ENCODE measurements at regions not wholly inside any gene's neighbourhood (a gene's known extent, or its start where the extent isn't known, plus 50 kb on each side); places are given as distances from the start of the nearest gene placed in this dataset.

- peaks cover 0 to 11% (median 2%) of the 10 kb centered on the region in 7 donors for H3K9me3 Mint-ChIP-seq
- no peak overlapping the region for H3K4me2 ChIP-seq (replicated peaks; ENCODE audit: extremely low read depth, low read length, poor library complexity, severe bottlenecking)
- no peak for TF ChIP-seq CTCF (IDR thresholded peaks at IDR 0.05)
- H3K27ac Mint-ChIP-seq = no peak overlapping the region
- DNase-seq = no peak
- no peaks in the 10 kb centered on the region for H3K4me1 ChIP-seq (ENCODE audit: control insufficient read depth in 1 of 2, insufficient read depth in 2 of 2, low read length in 2 of 2)
- H2AFZ ChIP-seq (ENCODE audit: insufficient read depth, low read depth, low read length, poor library complexity, severe bottlenecking) = no peak overlapping the region
- H3K36me3 Mint-ChIP-seq = no peaks in the 10 kb centered on the region
- H3K36me3 ChIP-seq (replicated peaks in 1 of 2; ENCODE audit: control insufficient read depth in 1 of 2, insufficient read depth in 2 of 2, low read length in 2 of 2) = no peaks in the 10 kb centered on the region
- no CpG with 5 or more reads among the region's 3 CpGs for WGBS (ENCODE audit: insufficient coverage)
- peaks cover 0 to 2% (median 0%) of the 10 kb centered on the region in 3 donors for H3K27me3 Mint-ChIP-seq (ENCODE audit: low read depth in 3 of 3)
- no peaks in the 10 kb centered on the region for H3K4me1 Mint-ChIP-seq
- no peak overlapping the region for H3K27ac ChIP-seq (ENCODE audit: low read depth in 1 of 2, low read length in 2 of 2)
- intact Hi-C loops (cut with micrococcal nuclease) = no loop called here
- H3K4me3 Mint-ChIP-seq = no peak overlapping the region
- H3K9ac ChIP-seq (ENCODE audit: insufficient read depth, low read length, poor library complexity, severe bottlenecking) = no peak overlapping the region
- H4K20me1 ChIP-seq (ENCODE audit: insufficient read depth, low read length) = no peaks in the 10 kb centered on the region
- no peaks in the 10 kb centered on the region for H3K27me3 ChIP-seq (ENCODE audit: control insufficient read depth in 2 of 2, insufficient read depth in 2 of 2, low read length in 2 of 2)
- peaks cover under 1 to 7% of the 10 kb centered on the region in 2 donors for H3K9me3 ChIP-seq (replicated peaks in 1 of 2; ENCODE audit: control insufficient read depth in 1 of 2, insufficient read depth in 1 of 2, low read length in 2 of 2)
- no peaks in the 10 kb centered on the region for H3K79me2 ChIP-seq (ENCODE audit: insufficient read depth, low read length)
- H3K4me3 ChIP-seq (replicated peaks in 1 of 3; ENCODE audit: low read depth in 2 of 3, low read length in 3 of 3) = no peak overlapping the region
These were observed 643.6 kb upstream of the FAM98A start for GRCh38 chr2:34242763-34243123.

DNA sequence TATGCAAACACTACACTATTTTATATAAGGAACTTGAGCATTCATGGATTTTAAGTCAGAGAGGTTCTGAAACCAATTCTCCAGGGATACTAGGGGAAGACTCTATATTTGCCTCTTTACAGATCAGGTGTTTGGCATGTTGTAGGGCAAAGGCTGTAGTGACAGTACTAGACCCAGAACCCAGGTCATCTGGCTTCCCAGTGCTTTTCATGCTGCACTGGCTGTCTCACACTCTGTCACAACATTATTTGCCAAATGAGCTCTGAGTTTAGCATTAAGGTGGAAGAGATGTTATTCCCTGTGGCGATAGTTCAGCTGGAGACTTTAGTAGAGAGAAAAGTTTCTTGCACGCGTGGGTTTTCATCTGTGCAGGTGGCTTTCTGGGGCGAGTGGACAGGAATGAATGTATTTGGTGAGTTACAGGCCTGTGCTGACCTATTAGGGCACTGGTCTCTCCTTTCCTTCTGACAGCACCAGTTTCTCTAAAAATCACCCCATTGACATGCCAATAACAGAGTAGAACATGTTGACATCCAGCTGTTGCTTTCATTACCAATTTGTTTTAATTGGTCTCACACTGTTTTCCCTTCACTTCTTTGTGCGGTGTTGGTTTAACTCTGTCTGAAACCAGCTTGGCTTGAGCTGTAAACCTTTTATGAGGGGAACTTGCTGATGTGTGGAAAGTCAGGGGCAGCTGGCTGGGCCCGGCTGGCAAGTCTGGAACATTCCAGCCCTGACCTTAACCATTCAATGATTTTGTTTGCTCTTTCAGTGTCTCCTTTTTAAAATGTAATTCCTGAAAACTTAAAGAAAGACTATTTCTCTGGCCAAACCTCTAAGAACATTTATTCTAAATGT lies 643.0 kb upstream of the FAM98A start:
- Histone ChIP-seq H3K79me2 (ENCODE audit: insufficient read depth, low read length) (no peaks in the 10 kb centered on the region), H3K9me3 (replicated peaks in 1 of 2; ENCODE audit: control insufficient read depth in 1 of 2, insufficient read depth in 1 of 2, low read length in 2 of 2) (peaks cover 7% of the 10 kb centered on the region in 2 donors), H3K27ac (ENCODE audit: low read depth in 1 of 2, low read length in 2 of 2) (no peak overlapping the region), H3K4me3 (replicated peaks in 1 of 3; ENCODE audit: low read depth in 2 of 3, low read length in 3 of 3) (no peak overlapping the region), H3K9ac (ENCODE audit: insufficient read depth, low read length, poor library complexity, severe bottlenecking) (no peak overlapping the region), H2AFZ (ENCODE audit: insufficient read depth, low read depth, low read length, poor library complexity, severe bottlenecking) (no peak overlapping the region), H4K20me1 (ENCODE audit: insufficient read depth, low read length) (no peaks in the 10 kb centered on the region), H3K27me3 (ENCODE audit: control insufficient read depth in 2 of 2, insufficient read depth in 2 of 2, low read length in 2 of 2) (no peaks in the 10 kb centered on the region), H3K4me2 (replicated peaks; ENCODE audit: extremely low read depth, low read length, poor library complexity, severe bottlenecking) (no peak overlapping the region), H3K4me1 (ENCODE audit: control insufficient read depth in 1 of 2, insufficient read depth in 2 of 2, low read length in 2 of 2) (no peaks in the 10 kb centered on the region), H3K36me3 (replicated peaks in 1 of 2; ENCODE audit: control insufficient read depth in 1 of 2, insufficient read depth in 2 of 2, low read length in 2 of 2) (no peaks in the 10 kb centered on the region)
- TF ChIP-seq CTCF (IDR thresholded peaks at IDR 0.05) = no peak
- Mint-ChIP-seq H3K4me3 (no peak overlapping the region), H3K27ac (peak overlapping the region in 1 of 7 donors; percentile 9), H3K27me3 (ENCODE audit: low read depth in 3 of 3) (peaks cover 0 to 2% (median 0%) of the 10 kb centered on the region in 3 donors), H3K4me1 (no peaks in the 10 kb centered on the region), H3K36me3 (no peaks in the 10 kb centered on the region), H3K9me3 (peaks cover 0 to 14% (median 6%) of the 10 kb centered on the region in 7 donors)
- DNase-seq = no peak
- intact Hi-C loops (cut with micrococcal nuclease) = no loop called here
- 90% methylated on average over 4 of the region's 6 CpGs for WGBS (ENCODE audit: insufficient coverage)

All from CD14-positive monocyte (primary cell).